ENCODE measurements at regions not wholly inside any gene's neighbourhood (a gene's known extent, or its start where the extent isn't known, plus 50 kb on each side); places are given as distances from the start of the nearest gene placed in this dataset.

DNA sequence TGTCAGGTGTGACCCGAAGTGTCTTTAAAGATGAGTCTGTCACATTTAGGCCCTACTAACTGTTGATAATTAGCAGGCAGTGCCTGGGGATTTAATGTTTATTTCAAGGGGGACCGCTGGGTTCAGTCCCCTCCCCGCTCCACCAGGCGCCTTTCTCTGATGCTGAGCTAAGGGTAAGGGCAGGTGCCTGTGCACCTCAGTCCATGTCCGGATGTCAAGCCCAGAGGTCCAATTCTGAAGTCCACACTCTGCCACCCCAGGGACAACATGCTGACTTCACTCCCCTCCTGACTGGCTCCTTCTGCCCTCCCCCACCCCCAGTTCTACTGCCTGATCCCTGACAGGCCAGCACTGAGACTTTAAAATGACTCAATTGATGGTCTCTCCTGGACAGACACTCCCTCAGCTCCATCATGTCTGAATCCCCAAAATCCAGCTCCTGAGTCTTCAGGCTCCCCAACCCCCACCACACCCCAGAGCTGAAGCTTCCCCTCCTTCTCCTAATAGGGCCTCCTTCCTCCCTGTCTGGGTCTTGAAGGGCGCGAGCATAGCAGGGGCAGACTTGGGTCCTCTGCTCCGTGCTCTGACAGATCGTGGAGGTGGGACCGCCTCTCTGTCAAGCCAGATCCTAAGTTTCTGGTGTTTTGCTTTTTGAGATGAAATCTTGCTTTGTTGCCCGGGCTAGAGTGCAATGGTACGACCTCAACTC, 49.8 kb upstream of the ANO1 start:
- DNase-seq (ENCODE audit: low spot score) = no peak

Data from CD4-positive, alpha-beta T cell treated with Interleukin-15 for 4 hours (primary cell).